HG03460 (cell line): ENCODE measurements at regions not wholly inside any gene's neighbourhood (a gene's known extent, or its start where the extent isn't known, plus 50 kb on each side); places are given as distances from the start of the nearest gene placed in this dataset.
"Not testable (repeated sequence)": the region's sequence is repeated elsewhere in the genome, so short reads cannot be mapped to it uniquely, and the experiment has no call there.

Experiments used
- ATAC-seq: cut with Tn5 transposase; IDR thresholded peaks from one replicate; pipeline ENCODE4 v1.9.1; 2021; ENCODE audit not compliant: unreplicated experiment

DNA sequence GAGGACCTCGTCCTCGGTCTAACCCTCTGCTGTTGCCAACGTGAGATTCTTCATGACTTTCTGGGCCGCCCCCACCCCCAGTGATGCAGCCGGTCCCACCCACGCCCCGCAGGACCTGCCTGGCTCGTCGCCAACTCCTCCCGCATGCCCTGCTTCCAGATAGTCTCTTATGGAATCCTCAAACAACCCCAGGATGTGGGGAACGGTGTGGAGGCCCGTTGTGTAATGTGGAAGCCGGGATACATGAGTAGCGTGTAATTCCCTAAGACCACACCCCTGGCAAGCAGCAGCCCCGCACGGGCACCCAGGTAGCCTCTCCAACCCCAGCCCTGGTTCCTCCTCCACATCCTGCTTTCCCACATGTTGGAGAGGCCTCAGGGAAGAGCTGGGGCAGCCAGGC lies 275.9 kb downstream of the C16orf95 start:
- no peak for ATAC-seq

DNA sequence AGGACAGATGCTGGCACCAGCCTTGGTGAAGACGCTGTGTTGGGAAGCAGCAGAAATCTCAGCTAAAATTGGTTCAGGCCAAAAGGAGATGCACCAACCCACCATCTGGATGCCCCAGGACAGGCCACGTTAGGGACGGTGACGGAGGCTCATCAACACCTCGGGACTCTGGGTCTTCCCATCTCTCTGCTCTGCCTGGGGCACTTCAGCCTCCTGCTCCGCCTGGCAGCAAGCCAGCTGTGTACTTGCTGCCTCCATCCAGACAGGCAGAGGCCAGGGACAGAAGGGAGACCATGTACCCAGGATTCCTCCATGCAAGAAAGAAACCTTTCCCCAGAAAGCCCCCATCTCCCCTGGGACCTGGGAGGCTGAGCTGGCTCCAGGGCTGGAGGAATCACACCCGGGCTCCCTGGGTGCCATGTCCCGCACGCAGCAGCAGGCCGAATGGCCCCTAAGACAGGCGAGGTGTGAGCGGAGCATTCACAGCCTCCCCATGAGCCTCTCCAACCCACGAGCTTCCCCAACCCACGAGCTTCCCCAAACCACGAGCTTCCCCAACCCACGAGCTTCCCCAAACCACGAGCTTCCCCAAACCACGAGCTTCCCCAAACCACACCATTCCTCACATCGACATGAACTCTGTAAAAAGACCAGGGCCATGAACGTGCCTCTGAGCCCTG lies 274.5 kb downstream of the C16orf95 start:
- ATAC-seq, result no peak

DNA sequence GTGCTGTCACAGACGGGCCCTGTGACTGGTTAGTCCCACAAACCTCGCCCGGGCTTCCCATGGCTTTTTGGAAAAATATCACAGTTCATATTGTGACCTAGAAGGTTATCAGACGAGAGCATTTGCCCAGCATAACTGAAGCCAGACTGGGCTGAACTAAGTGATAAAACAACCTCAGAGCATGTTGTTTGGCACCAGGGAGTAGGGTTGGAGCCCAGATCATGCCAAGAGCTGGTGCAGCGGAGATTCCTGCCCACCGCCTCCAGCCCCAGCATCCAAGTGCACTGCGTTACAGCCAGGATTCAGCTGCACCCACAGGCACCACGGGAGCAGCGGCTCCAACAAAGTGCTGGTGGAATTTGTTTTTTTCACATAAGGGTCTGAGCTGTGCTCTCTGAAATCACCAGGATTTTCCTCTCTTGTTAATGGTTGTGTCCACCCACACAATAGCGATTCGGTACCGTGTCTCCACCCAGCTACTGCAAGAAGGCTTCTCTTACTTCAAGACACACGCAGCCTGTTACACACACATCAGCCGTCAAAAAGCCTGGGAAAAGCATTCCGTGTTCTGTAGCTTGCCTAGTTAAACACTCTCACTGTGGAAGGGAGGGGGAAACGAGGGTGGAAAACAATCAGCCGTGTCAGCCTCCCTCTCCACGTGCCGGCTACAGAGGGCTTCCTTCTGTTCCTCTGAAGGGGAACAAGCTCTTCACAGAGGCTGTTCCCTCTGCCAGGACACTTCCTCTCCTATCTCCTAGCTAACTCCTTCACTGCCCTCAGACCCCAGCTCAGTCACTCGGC lies 273.8 kb downstream of the C16orf95 start:
- no peak for ATAC-seq

DNA sequence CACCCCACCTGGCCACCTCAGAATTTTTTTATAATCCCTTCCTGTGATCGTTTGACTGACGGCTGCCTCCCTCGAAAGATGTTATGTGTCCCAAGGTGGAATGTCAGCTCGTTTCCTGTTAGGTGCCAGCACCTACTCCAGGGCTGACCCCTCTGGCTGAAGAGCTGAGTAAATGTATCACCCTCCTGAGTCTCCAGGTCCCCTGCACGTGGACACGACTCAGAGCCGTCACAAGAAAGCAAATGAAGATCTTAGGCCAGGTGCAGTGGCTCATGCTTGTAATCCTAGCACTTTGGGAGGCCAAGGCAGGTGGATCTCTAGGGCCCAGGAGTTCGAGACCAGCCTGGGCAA lies 273.2 kb downstream of the C16orf95 start:
- no peak for ATAC-seq

DNA sequence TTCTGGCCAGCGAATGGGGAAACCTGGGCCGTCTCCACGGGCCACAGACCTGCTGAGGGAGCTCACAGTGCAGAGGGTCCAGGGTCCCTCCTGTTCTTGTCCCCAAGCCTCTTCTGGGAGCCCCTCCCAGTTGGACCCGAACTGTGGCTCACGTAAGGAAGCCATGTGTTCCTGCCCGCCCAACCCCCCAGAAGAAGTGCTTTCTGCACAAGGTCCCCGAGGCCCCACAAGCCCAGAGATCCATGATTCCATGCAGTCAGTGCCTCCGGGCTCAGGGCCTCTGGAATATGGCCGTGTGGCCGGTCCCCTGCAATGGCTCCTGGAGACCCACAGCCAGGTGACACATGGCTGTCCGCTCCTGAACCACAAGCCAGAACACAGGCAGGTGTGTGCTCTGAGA lies 272.4 kb downstream of the C16orf95 start:
- no peak for ATAC-seq

DNA sequence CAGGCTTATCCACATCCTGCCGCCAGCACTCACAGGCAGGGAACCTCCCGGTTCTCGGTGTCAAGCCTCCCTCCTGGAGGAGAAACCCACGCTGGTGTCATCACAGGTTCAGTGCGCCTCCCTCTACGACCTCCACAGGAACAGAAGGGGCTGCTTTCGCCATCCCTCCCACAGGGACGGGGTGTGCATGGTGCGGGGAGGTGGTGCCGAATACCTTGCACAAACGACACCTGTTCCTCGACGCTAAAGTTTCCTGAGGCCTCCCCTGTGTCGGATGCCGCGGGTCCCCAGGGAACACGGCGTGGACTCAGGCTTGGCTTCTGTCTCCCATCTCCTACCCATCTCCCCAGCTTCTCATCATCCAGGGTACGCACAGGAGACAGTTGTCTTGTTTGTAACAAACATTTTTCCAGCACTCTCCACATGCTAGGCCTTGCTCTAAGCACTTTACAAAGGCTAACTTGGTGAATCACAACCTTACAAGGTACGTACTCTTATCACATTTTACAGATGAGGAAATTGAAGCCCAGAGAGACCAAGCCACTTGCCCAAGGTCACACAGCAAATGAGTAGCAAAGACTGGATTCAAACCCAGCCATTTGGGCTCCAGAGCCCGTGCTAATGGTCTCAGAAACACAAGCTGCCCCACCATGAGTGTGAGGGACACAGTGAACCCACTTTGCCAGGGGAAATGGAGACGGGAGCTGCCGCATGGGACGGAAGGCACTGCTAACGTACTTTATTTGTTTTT lies 271.6 kb downstream of the C16orf95 start:
- ATAC-seq, result no peak

DNA sequence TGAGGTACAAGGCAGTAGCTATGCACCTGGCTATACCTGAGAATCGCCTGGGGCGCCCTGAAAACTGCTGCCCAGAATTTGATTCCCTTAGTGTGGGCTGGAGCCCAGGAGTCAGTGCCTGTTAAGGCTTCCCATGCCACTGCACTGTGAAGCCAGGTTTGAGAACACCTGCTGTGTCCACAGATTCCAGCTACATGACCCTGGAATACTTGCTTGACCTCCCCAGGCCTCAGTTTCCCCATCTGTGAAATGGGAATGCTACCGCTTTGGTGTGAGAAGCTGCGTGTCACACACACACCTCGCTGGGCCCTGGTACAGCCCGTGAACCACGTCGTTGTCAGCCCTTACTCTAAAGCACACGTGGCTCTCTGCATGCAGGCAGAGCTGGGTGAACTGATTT lies 271.0 kb downstream of the C16orf95 start:
- no peak for ATAC-seq

DNA sequence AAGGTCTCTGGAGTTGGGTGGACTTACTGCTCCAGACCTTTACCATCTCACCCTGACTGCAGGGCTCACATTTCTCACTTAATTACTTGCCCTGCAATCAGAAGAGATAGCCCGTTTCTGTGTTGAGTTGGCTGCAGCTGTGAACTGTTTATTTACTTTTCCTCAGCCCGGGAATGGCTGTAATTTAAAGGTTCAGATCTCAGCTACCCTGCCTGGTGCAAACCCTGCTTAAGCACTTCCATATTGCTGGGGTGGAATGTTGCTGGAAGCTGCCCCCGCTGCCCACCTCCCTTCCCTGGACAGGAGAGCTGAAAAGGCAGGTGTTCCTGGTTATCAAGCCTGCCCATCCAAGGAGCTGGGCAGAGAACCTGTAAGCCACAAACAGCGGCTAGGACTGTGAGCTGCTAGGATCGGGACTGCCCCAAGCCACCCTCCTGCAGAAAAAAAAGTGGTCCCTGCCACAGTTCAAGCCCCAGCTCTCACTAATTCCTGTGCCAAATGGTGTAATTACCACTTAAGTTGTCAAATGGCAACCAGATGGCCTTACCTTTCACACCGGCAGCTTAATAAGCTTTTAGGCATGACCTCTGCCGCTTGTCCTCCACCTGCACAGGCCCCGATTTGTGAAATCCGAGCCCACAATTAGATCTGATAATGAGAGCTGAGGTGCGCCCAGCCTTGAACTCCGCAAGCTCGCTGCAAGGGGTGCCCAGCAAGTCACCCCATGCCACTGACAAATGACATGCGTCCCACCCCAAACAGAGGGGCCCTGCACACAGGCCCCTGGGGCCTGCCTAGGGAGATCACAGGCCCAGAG lies 269.8 kb downstream of the C16orf95 start:
- no peak for ATAC-seq

DNA sequence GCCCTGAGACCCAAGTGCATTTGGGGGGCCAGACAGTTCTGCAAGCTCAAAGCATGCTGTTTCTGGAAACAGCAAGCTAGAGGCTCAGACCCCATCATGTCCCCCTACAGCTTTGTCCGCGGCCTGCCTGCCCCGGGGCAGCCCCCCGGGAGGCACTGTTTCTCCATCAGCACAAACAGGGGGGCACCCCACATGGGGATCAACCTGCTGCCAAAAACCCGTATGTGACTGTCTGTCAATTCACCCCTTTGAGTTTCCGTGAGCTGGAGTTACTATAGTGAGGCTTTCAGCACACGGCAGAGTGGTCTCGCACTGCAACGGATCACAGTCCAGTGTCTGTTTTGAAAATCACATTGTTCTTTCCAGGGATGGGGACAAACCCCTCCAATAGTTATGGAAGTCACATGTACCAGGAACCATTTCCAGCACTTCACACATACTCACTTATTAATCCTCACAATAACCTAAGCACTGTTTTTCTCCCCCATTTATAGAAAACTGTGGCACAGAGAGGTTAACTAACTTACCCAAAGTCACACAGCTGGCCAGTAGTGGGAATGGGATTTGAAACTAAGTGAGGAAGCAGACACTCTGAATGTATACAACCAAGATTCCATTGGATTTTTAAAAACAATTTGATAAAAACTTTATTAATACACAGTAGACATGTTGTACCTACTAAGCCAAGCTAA lies 269.0 kb downstream of the C16orf95 start:
- no peak for ATAC-seq

DNA sequence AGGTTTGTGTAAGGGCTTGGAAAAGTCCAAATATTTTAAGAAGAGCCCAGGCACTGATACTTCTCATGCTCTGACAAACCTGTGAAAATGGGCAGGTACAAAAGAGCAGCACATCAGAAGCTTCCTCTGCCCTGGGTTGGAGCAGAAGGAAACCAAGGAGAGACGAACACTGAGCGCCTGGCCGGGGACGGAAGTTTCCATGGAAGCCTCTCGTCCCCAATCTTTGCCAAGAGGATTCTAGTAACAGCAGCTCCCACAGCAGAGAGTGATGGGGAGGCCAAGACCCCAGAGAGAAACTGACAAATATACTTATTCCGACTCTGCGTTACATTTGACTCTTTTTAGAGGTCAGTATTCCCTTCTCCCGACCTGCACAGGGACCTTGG lies 268.5 kb downstream of the C16orf95 start:
- ATAC-seq, result no peak

DNA sequence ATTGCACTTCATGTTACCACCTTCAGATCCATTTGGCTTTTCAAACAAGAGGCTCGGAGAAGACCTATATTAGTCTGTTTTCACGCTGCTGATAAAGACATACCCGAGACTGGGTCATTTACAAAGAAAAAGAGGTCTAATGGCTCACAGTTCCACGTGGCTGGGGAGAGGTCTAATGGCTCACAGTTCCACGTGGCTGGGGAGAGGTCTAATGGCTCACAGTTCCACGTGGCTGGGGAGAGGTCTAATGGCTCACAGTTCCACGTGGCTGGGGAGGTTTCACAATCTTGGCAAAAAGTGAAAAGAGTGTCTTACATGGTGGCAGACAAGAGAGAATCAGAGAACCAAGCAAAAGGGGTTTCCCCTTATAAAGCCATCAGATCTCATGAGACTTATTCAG lies 268.0 kb downstream of the C16orf95 start:
- not testable (repeated sequence) for ATAC-seq

DNA sequence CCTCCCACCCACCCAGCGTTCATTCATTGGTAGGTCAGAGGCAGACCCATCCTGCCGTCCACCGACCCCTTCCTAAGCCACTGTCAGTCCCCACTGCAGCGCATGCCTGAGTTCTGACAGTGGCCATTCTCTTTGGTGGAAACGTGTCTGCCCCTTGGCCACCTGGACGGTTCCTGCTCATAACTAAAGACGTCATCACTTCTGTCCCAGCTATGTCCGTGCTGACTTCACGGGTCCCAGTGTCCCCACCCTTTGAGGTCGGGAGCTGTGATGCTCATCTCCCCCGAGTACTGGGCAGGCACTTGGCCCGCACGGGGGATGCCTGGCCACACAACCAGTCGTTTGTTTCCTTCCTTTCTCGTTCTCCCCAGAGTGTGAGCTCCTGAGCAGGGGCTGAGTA lies 267.1 kb downstream of the C16orf95 start:
- ATAC-seq, result no peak

DNA sequence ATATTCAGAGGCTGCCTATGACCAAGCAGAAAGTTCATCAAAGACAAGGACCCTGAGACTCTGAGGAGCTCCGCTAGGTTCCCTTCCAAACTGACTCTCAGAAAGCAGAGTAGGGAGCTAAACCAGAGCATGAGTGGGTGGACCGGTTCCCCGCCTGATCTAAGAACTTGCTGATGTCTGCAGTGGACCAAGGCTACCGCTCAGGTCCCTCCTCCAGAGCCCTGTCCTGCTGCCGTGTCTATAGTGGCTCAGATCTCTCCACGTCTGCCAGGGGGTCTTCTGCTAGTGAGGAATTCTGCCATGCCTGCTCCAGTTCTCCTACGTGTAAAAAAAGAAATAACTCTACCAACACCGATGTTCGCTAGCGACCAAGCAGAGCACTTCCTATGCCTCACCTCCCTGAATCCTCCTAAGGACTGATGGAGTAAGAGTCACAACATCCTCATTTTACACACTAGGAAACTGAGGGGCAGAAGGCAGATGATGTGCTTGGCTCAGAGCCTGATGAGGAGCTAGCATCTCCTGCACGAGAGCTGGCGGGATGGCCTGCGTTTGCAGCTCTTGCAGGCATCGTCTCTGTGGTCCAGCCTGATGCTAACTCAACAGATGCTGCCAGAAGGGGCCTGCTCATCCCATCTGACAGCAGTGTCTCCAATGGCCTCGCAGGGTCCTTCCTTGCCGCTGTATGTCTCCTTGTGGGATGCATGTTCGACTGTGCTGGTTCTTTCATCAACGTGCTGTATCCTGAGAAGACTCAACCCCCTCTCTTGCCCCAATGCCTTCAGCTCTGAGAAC lies 265.5 kb downstream of the C16orf95 start:
- ATAC-seq, result no peak

DNA sequence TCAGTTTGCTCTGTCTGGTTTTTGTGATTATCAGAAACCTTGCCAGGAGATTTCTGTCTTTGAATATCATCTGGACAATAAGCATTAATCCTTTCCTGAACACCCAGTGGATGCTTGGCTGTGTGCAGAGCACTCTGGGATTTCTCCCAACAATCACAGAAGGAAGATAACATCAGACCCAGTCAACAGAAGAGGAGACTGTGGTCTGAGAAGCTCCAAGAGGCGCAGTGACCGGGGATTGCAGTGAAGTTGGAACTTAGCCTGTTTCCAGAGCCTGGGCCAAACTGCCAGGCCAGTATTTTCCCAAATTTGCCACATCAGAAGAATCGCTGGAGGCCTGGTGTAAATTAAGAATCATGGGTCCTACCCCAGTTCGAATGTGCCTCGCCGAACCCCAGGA lies 264.7 kb downstream of the C16orf95 start:
- ATAC-seq, result no peak

DNA sequence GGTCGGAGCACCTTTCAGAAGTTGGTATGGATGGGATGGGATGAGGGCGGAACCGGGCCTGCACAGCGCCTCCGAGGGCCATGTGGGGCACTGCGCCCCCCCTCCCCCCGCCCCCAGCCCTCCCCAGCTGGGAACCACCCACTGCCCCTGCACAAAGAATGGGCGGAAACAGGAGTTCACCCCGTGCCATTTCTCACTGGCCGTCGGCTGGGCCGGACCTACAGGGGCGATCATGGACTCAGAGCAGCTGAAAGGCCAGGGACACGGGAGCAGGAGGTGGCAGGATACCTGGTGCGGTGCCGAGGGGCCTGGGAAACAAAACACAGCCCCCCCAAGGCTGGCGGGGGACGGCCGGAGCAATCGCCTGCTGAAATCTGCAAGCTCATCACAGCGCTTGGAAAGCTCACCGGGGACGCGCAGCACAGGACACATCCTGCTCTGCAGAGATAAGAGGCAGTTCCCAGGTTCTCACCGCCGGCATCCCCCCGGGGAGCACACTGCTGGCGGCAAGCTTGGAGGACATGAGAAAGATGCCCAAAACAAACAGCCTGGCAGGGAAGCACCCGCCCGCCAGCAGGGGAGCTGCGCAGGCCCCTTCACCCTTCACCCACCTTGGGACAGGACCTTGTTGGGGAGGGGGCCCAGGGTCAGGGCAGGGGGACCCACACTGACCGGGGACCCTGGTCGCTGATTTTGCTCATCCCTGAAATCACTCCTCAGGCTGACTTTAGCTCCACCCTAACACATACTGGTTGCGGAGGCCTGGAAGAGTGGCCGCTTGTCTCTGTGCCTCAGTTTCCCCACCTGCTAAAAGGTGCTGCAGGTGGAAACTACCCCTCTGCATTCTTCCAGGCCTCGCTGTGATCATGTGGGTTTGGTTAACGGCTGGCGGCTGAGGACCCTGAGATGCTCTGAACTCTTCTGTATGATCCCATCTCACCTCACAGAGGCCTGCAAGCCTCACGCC lies 263.9 kb downstream of the C16orf95 start:
- no peak for ATAC-seq

DNA sequence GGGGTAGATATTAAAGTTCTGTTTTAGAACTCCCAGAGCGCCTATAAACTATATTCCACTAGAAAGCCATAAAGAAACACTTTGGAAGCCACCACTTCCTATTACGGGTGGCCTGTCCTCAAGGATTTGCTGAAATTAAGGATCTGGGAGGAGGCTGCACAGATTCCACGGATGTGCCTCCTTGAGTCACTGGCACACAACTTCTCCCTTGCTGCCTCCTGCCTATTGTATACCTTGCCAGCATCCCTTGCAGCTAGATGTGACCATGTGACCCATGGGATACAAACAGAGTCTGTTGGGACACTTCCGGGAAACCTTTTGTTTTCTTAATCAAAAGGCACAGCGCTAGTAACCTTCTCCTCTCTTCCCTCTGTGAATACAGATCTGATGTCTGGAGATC lies 263.0 kb downstream of the C16orf95 start:
- ATAC-seq, result no peak

DNA sequence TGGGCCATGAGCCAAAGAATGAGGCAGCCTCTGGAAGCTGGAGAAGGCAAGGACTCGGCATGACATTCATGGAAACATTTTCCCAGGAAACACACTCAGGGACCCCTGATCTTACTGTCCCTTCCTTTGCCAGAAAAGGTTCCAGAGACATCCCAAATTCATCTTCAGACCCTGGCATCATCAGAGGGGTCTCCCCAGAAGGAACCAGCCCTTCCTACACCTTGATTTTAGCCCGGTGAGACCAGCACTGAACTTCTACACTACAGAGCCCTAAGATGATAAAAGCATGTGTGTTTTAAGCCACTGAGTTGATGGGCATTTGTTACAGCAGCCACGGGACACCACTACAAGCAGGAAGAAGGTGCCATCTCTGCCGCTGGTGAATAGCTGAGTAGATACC lies 262.3 kb downstream of the C16orf95 start:
- no peak for ATAC-seq

DNA sequence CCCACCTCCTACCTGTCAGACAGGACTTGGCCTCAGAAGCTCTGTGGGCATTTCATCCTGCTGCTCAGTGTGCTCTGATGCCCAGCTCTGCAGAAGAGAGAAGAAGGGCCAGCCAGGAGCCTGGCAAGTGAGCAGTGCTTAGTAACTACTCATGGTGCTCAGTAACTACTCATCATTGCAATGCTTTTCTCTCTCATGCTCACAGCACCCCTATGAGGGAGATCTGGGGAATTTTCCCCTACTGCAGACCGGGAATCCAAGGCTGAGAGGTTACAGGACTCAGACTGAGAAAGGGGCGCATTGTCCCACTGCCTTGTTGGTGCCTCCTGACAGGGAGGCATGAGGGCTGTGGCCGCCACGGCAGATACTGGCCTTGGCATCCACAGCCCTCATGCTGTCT lies 261.1 kb downstream of the C16orf95 start:
- no peak for ATAC-seq

DNA sequence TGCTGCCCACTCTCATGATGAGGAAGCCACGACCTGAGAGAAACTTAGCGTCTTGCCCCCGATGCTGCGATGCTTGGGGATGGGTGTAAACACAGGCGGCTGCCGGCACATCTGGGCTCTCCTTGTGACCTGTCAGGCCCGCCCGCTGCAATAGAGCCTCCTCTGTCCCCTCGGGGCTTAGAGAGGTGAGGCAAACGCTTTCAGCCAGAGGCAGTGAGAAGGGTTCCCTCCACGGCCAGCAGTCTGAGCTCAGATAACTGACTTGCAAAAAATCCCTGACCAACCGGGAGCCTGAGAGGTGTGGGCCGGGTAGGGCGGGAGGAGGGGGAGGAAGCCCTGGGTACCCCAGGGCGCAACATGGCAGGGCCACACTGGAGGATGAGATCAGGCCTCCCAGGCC lies 260.6 kb downstream of the C16orf95 start:
- ATAC-seq, result no peak
